Stimulated activated naive CD8-positive, alpha-beta T cell treated with anti-CD3 and anti-CD28 coated beads, Interleukin-15, Interleukin-2, amounts not matched to agents 100 U/mL and 50 U/mL, for 24 hours (primary cell): ENCODE measurements at regions not wholly inside any gene's neighbourhood (a gene's known extent, or its start where the extent isn't known, plus 50 kb on each side); places are given as distances from the start of the nearest gene placed in this dataset.

ENCODE experiments used
- ATAC-seq: fragments of 150-1000 bp; cut with Tn5 transposase; one replicate; pipeline ENCODE4 v1.10.0; 2021
- DNase-seq: peaks from one replicate; pipeline ENCODE4 v3.0.0; 2021

- DNase-seq (no peak), ATAC-seq (no peak)
Measured at GRCh38 chr2:44825702-44826101, 115.8 kb upstream of the SIX3 start.

GRCh38 chr2:44826601-44827000 is 114.9 kb upstream of the SIX3 start:
- no peak for ATAC-seq

GRCh38 chr2:44829771-44830170 is 111.7 kb upstream of the SIX3 start:
- DNase-seq: no peak

More at GRCh38 chr2:44826601-44827000, 114.9 kb upstream of the SIX3 start:
- DNase-seq: no peak

GRCh38 chr2:44833171-44834069 is 108.1 kb upstream of the SIX3 start:
- DNase-seq (no peak), ATAC-seq (no peak)

More at GRCh38 chr2:44829771-44830170, 111.7 kb upstream of the SIX3 start:
- no peak for ATAC-seq

GRCh38 chr2:44834656-44835055 is 106.8 kb upstream of the SIX3 start:
- ATAC-seq: no peak

GRCh38 chr2:44836174-44836573 is 105.3 kb upstream of the SIX3 start:
- DNase-seq (peak; percentile 43), ATAC-seq (peak; percentile 91)

More at GRCh38 chr2:44834656-44835055, 106.8 kb upstream of the SIX3 start:
- no peak for DNase-seq

- ATAC-seq (no peak), DNase-seq (no peak)
Measured at GRCh38 chr2:44836916-44837315, 104.6 kb upstream of the SIX3 start.

GRCh38 chr2:44838116-44838790 is 103.2 kb upstream of the SIX3 start:
- ATAC-seq (no peak), DNase-seq (no peak)

GRCh38 chr2:44839370-44839769 is 102.1 kb upstream of the SIX3 start:
- no peak for ATAC-seq

GRCh38 chr2:44839771-44840502 is 101.6 kb upstream of the SIX3 start:
- DNase-seq (no peak), ATAC-seq (no peak)

More at GRCh38 chr2:44839370-44839769, 102.1 kb upstream of the SIX3 start:
- no peak for DNase-seq

GRCh38 chr2:44840503-44840850 is 101.0 kb upstream of the SIX3 start:
- no peak for ATAC-seq
- no peak for DNase-seq

- ATAC-seq (no peak), DNase-seq (no peak)
Measured at GRCh38 chr2:44843086-44843485, 98.4 kb upstream of the SIX3 start.

GRCh38 chr2:44843641-44844310 is 97.7 kb upstream of the SIX3 start:
- DNase-seq (no peak), ATAC-seq (no peak)

- ATAC-seq (no peak), DNase-seq (no peak)
Measured at GRCh38 chr2:44844651-44845270, 96.7 kb upstream of the SIX3 start.

GRCh38 chr2:44848026-44848425 is 93.5 kb upstream of the SIX3 start:
- ATAC-seq (no peak), DNase-seq (no peak)

- DNase-seq (no peak), ATAC-seq (no peak)
Measured at GRCh38 chr2:44850016-44850415, 91.5 kb upstream of the SIX3 start.

GRCh38 chr2:44851518-44851917 is 90.0 kb upstream of the SIX3 start:
- no peak for DNase-seq

GRCh38 chr2:44852594-44852993 is 88.9 kb upstream of the SIX3 start:
- ATAC-seq (no peak), DNase-seq (no peak)

More at GRCh38 chr2:44851518-44851917, 90.0 kb upstream of the SIX3 start:
- ATAC-seq: no peak

GRCh38 chr2:44859337-44859736 is 82.2 kb upstream of the SIX3 start:
- ATAC-seq: no peak

GRCh38 chr2:44866152-44866551 is 75.3 kb upstream of the SIX3 start:
- no peak for DNase-seq
- ATAC-seq: no peak

More at GRCh38 chr2:44859337-44859736, 82.2 kb upstream of the SIX3 start:
- DNase-seq: no peak

GRCh38 chr2:44869761-44870160 is 71.7 kb upstream of the SIX3 start:
- no peak for DNase-seq
- no peak for ATAC-seq

GRCh38 chr2:44877417-44877816 is 64.1 kb upstream of the SIX3 start:
- no peak for DNase-seq
- ATAC-seq: no peak
